K562 (cell line): ENCODE measurements at regions not wholly inside any gene's neighbourhood (a gene's known extent, or its start where the extent isn't known, plus 50 kb on each side); places are given as distances from the start of the nearest gene placed in this dataset.

Source experiments
- ATAC-seq: fragments of 200-7000 bp; cut with Tn5 transposase; 3 replicates; pipeline ENCODE4 v1.9.1; 2020; ENCODE audit warnings: moderate library complexity
- BruUV-seq: library from RNA; stranded (reverse); fragments of 400-500 nt; replicated peaks from 2 replicates; lab custom pipeline; 2021; lab: Mats Ljungman, UMichigan
- CTCF ChIA-PET: fragments of 300-600 bp; formaldehyde crosslinking; extraction: SDS; loops from one replicate; lab custom pipeline; 2021; ENCODE audit warnings: low intra/inter-chr PET ratio; lab: Yijun Ruan, JAX
- POLR2A ChIA-PET: fragments of 300-600, 350-650 bp; sonication (Branson Sonifier 250); formaldehyde crosslinking; extraction: SDS; loops from one replicate; lab custom pipeline; 2021; ENCODE audit warnings: antibody characterized with exemption, inconsistent platforms; lab: Yijun Ruan, JAX
- DNase-seq, 4 experiments: peaks; one replicate each; pipeline versions ENCODE4 v3.0.0 to v3.0.0-alpha.2; 2011 to 2018; ENCODE audit warnings: low spot score in 3 of 4, mixed read lengths in 3 of 4; ENCODE audit errors: extremely low read depth in 1 of 4
- FAIRE-seq: peaks from 2 replicates; lab custom pipeline; 2011; peaks lifted over from hg19 to GRCh38; lab: Jason Lieb, UNC
- H2AFZ ChIP-seq: 2 replicates; pipeline ENCODE4 v1.6.0; 2011; ENCODE audit warnings: low read depth, low read length, control low read depth, inconsistent platforms
- H3K27ac ChIP-seq: fragments of 200-600 bp; 3 replicates; pipeline ENCODE4 v1.8.0; 2011; ENCODE audit warnings: low read depth, mild to moderate bottlenecking, control low read depth, inconsistent platforms, low read length, moderate library complexity, mixed read lengths; ENCODE audit errors: extremely low read depth
- H3K27me3 ChIP-seq, 2 experiments: fragments of 300-600 bp in 1 of 2; 2 replicates in 1 of 2; 3 replicates in 1 of 2; pipeline versions ENCODE4 v1.6.0 to v1.8.0; 2011; ENCODE audit warnings: inconsistent platforms in 2 of 2, low read length in 2 of 2, mild to moderate bottlenecking in 1 of 2, mixed read lengths in 1 of 2, moderate library complexity in 1 of 2; ENCODE audit not compliant: control insufficient read depth in 2 of 2, insufficient read depth in 2 of 2
- H3K36me3 ChIP-seq: fragments of 300-600 bp; 3 replicates; pipeline ENCODE4 v1.8.0; 2011; ENCODE audit warnings: mild to moderate bottlenecking, low read length, inconsistent platforms; ENCODE audit not compliant: control insufficient read depth, insufficient read depth
- H3K4me1 ChIP-seq, 2 experiments: fragments of 200-600 bp in 1 of 2; replicated peaks in 1 of 2; 2 replicates in 1 of 2; 3 replicates in 1 of 2; pipeline versions ENCODE4 v1.5.1 to v1.8.0; 2011; ENCODE audit warnings: inconsistent platforms in 2 of 2, low read length in 2 of 2, mild to moderate bottlenecking in 1 of 2, mixed read lengths in 1 of 2, moderate library complexity in 1 of 2; ENCODE audit not compliant: control insufficient read depth in 2 of 2, insufficient read depth in 2 of 2
- H3K4me2 ChIP-seq: 2 replicates; pipeline ENCODE4 v1.6.1; 2011; ENCODE audit warnings: low read length, control low read depth, inconsistent platforms, mixed read lengths; ENCODE audit not compliant: insufficient read depth
- H3K4me3 ChIP-seq: fragments of 200-600 bp; sonication (generic), shearing (Covaris generic); 2 replicates; pipeline ENCODE4 v1.5.1; 2016; ENCODE audit warnings: control low read depth, inconsistent platforms
- H3K79me2 ChIP-seq: fragments of 200-600 bp; 3 replicates; pipeline ENCODE4 v1.8.0; 2011; ENCODE audit warnings: low read length, inconsistent platforms; ENCODE audit not compliant: control insufficient read depth, insufficient read depth
- H3K9ac ChIP-seq, 2 experiments: 2 replicates each; pipeline versions ENCODE4 v1.6.0 to v1.6.1; 2011; ENCODE audit warnings: low read depth in 2 of 2, low read length in 2 of 2, control low read depth in 1 of 2, inconsistent platforms in 1 of 2, mild to moderate bottlenecking in 1 of 2, mixed read lengths in 1 of 2; ENCODE audit not compliant: insufficient read depth in 1 of 2
- H3K9me1 ChIP-seq: one replicate; pipeline ENCODE4 v1.6.0; 2011; ENCODE audit warnings: inconsistent platforms, mild to moderate bottlenecking, low read length, moderate library complexity; ENCODE audit not compliant: control insufficient read depth, insufficient read depth
- H3K9me3 ChIP-seq: replicated peaks from 2 replicates; pipeline ENCODE4 v1.5.1; 2011; ENCODE audit warnings: low read depth, low read length, inconsistent platforms; ENCODE audit not compliant: control insufficient read depth, insufficient read depth
- H4K20me1 ChIP-seq: replicated peaks from 2 replicates; pipeline ENCODE4 v1.6.1; 2011; ENCODE audit warnings: low read length, inconsistent platforms, mixed read lengths; ENCODE audit not compliant: control insufficient read depth, insufficient read depth
- ARNT ChIP-seq, 2 experiments: fragments of 450-650 bp; IDR thresholded peaks; 2 replicates each; pipeline ENCODE4 v1.6.1; 2016; ENCODE audit warnings: mild to moderate bottlenecking in 1 of 2
- KLF13 ChIP-seq: fragments of 450-650 bp; IDR thresholded peaks from 2 replicates; pipeline ENCODE4 v1.6.1; 2016; ENCODE audit warnings: missing genetic modification characterization, low read depth, mild to moderate bottlenecking, missing compliant biosample characterization, moderate library complexity, borderline replicate concordance
- PHF20 ChIP-seq: fragments of 450-650 bp; IDR thresholded peaks from 2 replicates; pipeline ENCODE4 v1.6.1; 2018; ENCODE audit not compliant: partially characterized antibody
- SIX5 ChIP-seq, 2 experiments: IDR thresholded peaks; 2 replicates each; pipeline ENCODE4 v1.6.1; 2011; ENCODE audit warnings: low read length in 2 of 2, borderline replicate concordance in 1 of 2, low read depth in 1 of 2, mild to moderate bottlenecking in 1 of 2, moderate library complexity in 1 of 2; ENCODE audit not compliant: insufficient read depth in 1 of 2
- ZNF764 ChIP-seq: fragments of 250-450 bp; sonication (Bioruptor Pico); IDR thresholded peaks from 2 replicates; pipeline ENCODE4 v1.4.0; 2020; ENCODE audit warnings: low read depth, mild to moderate bottlenecking, moderate library complexity
- WGBS: fragments of 100-300 bp; shearing (Covaris generic); methylation state at CpG from one replicate; pipeline ENCODE4 v1.1.6; 2016; ENCODE audit warnings: low coverage, mixed read lengths; ENCODE audit not compliant: insufficient coverage; ENCODE audit errors: missing lambda C conversion rate; 5-methylcytosine and 5-hydroxymethylcytosine counted together
- in situ Hi-C: fragments of 300-500 bp; cut with MboI; formaldehyde crosslinking; loops from 4 replicates; pipeline ENCODE4 v1.15.0; 2018; ENCODE audit warnings: inconsistent platforms, mixed read lengths
- intact Hi-C: fragments of 100-400 bp; cut with micrococcal nuclease; formaldehyde crosslinking; loops from 2 replicates; pipeline ENCODE4 v1.14.2; 2022
- TF ChIP-seq, protein P1 (sequence below): fragments of 450-650 bp; IDR thresholded peaks from 2 replicates; pipeline ENCODE4 v1.7.1; 2018; ENCODE audit warnings: mild to moderate bottlenecking, low read depth; ENCODE audit not compliant: partially characterized antibody

DNA sequence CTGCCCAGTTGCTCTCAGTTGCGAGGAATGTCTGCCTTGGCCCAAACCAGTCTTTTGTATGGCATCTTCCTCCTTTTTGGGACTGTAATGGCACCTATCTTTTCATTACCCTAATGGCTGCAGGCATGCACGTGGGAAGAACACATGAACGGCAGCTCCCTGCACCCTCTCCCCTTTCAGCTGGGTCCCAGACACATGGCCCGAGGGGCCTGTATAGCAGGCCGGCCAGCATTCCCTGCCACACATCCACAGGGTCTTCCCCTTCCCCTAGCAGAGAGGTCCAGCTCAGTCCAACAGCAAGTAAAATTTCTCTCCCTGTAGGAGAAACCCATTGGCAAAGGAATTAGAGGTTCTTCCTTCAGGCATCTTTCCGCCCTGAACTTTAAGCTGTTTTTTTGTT lies 829.1 kb upstream of the AGA start:
- ChIA-PET POLR2A (no interaction called here), CTCF (no interaction called here)
- no TSS peak for BruUV-seq
- no peaks in the 10 kb centered on the region for H3K9me1 ChIP-seq
- H3K4me1 ChIP-seq, result no peaks in the 10 kb centered on the region
- no peak overlapping the region for H3K9ac ChIP-seq
- no peak overlapping the region for H3K4me3 ChIP-seq
- DNase-seq, result no peak
- H3K9me3 ChIP-seq, result no peaks in the 10 kb centered on the region
- no peak for ATAC-seq
- intact Hi-C loops, result no loop called here
- H3K27me3 ChIP-seq, result no peaks in the 10 kb centered on the region
- WGBS, result 0% methylated on average over 6 of the region's 6 CpGs
- TF ChIP-seq ZNF764 (CRISPR knock-in tag) (no peak), PHF20 (no peak), SIX5 (IDR thresholded peaks at IDR 0.05; ENCODE audit: borderline replicate concordance in 1 of 2, insufficient read depth in 1 of 2, low read depth in 1 of 2, low read length in 2 of 2) (no peak), KLF13 (tag) (no peak), ARNT (IDR thresholded peaks at IDR 0.05) (no peak)
- TF ChIP-seq, protein P1, sequence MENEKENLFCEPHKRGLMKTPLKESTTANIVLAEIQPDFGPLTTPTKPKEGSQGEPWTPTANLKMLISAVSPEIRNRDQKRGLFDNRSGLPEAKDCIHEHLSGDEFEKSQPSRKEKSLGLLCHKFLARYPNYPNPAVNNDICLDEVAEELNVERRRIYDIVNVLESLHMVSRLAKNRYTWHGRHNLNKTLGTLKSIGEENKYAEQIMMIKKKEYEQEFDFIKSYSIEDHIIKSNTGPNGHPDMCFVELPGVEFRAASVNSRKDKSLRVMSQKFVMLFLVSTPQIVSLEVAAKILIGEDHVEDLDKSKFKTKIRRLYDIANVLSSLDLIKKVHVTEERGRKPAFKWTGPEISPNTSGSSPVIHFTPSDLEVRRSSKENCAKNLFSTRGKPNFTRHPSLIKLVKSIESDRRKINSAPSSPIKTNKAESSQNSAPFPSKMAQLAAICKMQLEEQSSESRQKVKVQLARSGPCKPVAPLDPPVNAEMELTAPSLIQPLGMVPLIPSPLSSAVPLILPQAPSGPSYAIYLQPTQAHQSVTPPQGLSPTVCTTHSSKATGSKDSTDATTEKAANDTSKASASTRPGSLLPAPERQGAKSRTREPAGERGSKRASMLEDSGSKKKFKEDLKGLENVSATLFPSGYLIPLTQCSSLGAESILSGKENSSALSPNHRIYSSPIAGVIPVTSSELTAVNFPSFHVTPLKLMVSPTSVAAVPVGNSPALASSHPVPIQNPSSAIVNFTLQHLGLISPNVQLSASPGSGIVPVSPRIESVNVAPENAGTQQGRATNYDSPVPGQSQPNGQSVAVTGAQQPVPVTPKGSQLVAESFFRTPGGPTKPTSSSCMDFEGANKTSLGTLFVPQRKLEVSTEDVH, result no peak
- H3K27ac ChIP-seq, result no peak overlapping the region
- no peaks in the 10 kb centered on the region for H4K20me1 ChIP-seq
- no peaks in the 10 kb centered on the region for H3K36me3 ChIP-seq
- in situ Hi-C loops, result no loop called here
- no peak overlapping the region for H2AFZ ChIP-seq
- H3K79me2 ChIP-seq, result no peaks in the 10 kb centered on the region
- no peak overlapping the region for H3K4me2 ChIP-seq
- FAIRE-seq, result no peak
